HUDEP-2 (cell line): ENCODE measurements at regions not wholly inside any gene's neighbourhood (a gene's known extent, or its start where the extent isn't known, plus 50 kb on each side); places are given as distances from the start of the nearest gene placed in this dataset.
"Not testable (repeated sequence)": the region's sequence is repeated elsewhere in the genome, so short reads cannot be mapped to it uniquely, and the experiment has no call there.

ENCODE experiments used
- DNase-seq, 76 experiments: peaks; one replicate each; lab custom pipeline; 2025; ENCODE audit not compliant: unreplicated experiment in 76 of 76; lab: John Stamatoyannopoulos, UW

DNA sequence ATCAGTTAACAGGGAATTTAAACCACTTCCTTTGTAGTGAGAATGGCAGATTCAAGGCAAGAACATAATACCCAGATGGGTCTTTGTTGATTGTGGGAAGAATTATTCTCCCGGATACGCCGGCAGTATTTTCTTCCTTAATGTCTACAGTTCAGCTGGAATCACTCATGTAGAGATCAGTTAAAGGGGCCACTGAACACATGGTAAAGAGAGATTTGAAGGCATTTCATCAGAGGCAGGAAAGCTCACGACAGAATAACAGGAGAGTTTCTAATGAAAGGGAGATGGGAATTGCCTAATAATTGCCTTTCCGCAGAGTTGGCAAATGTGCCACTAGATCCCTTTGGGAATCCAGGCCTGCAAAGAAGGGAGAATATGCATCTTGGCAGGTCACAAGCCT is 327.7 kb upstream of the ZNF804A start:
- no peak for DNase-seq

DNA sequence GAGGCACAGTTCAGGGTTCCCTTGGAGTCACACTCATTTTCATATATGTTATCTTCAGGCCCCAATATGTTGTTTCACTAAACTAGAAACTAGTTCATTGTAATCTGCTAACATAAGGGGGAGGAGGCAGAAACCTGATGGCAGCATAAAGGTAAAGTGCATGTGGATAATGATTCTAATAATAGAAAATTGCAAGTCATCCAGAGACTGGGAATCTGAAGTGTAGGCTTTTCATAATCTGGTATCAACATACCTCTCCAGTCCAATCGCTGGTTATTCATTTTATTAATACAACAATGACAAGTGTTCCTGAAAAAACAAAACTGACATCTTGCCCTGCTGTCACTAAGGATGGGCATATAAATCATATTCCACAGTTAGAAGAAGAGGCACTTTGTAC is 326.3 kb upstream of the ZNF804A start:
- no peak for DNase-seq

DNA sequence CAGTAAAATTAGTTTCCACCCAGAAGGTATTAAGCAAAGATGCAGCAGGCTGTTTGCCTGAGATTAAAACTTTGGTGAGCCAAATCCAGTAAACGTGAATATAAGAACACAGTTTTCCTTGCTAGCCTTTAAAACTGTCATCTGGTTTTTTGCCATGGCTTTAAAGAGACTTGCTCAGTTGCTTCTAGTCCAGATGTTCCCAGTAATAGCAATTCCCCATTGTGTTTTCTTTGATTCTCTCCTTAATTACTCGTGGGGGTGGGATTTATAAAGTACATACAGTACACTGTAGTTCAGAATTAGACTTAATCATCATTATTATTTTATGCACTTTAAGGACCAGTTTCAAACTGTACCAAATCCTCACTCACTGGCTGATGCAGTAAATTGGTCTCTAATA is 303.5 kb upstream of the ZNF804A start:
- no peak for DNase-seq

DNA sequence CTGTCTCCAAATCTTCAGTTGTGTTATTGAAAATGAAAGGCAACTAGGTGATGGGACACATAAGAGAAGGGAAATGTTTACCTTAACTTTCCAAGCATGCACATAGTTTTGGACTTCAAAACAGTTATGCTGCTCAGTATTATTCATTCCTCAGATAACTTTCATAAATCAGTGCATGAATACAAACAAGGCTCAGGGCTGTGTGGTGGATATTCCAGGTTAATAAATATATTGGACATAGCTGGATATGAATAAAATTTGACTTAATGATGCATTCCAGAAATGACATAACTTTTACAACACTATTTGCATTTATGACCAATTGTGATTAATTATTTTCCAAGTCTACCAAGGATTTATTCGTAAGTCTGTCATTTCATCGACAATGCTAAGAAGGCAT is 301.2 kb upstream of the ZNF804A start:
- DNase-seq, result no peak

DNA sequence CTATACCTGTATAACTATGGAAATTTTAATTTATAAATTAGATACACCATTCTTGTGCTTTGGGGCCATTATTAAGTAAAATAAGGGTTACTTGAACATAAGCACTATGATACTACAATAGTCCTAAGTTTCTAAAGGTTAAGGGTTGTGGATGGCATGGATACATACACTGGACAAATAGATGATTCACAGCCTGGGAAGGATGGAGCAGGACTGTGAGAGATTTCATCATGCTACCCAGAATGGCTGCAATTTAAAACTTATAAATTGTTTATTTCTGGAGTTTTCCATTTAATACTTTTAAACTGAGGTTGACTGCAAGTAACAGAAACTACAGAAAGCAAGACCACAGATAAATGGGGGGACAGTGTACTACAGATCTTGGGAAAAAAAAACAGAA is 295.8 kb upstream of the ZNF804A start:
- no peak for DNase-seq

DNA sequence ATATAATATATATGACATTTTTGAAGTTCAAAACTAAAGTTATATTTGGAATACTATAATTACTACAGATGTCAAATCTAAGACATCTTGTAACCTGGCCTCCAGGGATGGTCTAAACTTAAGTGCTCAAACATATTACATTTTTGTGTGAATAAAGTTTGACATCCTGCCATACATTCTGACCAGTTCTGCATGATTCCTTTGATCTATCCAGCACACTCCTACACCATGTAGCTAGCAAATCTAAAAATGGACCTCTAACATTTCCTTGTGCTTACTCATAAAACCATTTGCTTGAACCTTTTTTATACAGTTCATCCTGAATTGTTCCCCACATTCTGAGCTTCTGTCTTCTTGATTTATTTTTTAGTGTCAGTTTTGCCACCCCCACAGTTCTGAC is 294.3 kb upstream of the ZNF804A start:
- no peak for DNase-seq

DNA sequence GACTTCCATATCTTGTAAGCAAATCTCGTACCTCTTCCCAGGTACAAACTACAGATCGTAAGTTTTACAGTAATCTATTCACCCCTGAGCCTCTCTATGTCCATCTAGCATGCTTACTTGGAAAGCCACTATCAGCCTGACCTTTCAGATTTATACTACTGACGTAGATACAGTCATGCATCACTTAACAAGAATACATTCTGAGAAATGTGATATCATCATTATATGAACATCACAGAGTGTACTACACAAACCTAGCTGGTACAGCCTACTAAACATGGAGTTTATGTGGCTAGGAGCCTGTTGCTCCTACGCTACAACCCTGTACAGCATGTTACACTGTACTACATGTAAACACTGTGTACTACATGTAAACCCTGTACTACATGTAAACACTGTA is 293.2 kb upstream of the ZNF804A start:
- no peak for DNase-seq

DNA sequence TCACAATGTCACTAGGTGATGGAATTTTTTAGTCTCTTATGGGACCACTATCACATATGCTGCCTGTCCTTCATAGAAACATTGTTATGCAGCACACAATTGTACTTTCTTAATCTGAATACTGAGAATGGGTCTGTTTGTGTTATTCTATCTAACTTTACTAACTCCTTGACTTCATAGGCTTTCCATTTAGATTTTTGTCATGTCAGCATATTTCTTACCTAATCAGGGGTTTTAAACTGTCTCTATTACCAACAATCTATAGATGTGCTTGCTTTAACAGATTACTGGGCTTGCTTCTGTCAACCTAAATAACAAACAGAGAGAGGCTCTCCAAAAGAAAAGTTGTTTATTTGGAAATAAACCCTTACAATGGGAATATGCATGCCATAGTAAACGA is 289.6 kb upstream of the ZNF804A start:
- no peak for DNase-seq

DNA sequence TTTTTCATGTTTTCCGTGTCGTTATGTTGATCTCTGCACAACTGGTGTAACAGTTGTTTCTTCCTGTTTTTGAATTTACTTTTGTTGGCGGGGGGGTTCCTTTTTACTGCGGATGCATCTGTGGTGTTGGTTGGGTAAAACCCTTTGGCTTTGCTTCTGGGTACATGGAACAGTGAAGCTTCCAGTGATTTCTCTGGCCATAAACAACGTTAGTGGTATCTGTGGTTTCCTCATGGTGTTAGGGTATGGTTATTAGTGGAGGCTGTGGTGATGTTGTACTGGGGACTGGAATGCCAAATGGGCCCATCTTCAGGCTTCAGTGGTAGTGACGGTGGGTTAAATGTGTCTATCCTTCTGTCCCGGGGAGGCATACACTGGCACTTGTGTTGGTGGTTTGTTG is 285.4 kb upstream of the ZNF804A start:
- no peak for DNase-seq

DNA sequence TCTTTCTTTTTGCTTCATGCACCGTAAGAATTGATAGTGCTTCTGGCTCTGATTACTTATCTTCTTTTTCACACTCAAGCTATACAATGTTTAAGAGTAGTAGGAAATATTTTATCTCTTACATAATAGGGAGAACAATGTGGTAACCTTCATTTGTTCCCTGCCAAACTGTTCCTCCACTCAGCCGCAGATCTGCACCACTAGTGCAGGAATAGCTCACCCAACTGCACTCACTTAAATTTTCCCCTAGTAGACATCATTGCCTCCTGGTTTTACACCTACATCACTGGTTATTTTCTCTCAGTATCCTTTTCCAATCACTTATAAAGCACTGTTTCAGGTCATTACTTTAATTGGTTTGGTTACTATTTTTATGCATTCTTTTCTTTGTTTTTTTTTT is 283.5 kb upstream of the ZNF804A start:
- DNase-seq, result no peak

DNA sequence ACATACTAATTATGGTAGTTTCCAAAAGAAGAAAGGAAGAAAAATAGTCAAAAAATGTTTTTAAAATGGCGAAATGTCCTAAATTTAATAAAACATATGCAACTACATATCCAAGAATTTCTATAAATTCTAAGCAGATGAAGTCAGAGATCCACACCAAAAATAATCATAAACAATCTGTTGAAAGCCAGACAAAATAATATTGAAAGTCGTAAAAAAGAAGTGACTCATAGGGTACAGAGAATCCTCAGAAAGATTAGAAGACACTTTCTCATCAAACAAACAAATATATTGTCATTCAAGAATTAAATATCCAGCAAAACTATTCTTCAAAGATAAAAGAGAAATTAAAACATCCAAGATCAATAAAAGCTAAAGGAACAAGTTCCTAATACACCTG is 281.4 kb upstream of the ZNF804A start:
- no peak for DNase-seq

DNA sequence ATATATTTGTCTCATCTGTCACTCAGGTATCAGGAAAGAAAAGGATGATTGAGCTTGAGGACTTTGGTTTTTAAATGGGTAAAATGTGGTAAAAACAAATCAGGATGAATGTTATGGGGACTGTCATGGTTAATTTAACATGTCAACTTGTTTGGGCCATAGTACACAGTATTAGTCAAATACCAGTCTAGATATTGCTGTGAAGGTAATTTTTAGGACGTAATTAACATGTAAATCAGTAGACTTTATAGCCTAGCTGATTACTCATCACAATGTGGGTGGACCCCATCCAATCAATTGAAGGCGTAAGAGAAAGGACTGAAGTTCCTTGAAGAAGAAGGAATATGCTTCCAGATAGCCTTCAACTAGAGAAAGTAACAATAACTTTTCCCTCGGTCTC is 275.7 kb upstream of the ZNF804A start:
- no peak for DNase-seq

DNA sequence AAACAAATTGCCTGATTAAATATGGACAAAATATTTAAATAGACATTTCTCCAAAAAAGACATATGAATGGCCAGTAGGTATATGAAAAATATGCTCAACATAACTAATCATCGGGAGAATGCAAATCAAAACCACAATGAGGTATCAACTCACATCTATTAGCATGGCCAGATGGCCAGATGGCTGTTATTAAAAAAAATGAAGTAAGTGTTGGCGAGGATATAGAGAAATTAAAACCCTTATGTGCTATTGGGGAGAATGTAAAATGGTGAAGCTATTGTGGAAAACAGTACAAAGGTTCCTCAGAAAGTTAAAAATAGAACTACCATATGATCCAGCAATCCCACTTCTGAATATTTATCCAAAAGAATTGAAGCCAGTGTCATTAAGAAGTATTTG is 272.3 kb upstream of the ZNF804A start:
- no peak for DNase-seq

DNA sequence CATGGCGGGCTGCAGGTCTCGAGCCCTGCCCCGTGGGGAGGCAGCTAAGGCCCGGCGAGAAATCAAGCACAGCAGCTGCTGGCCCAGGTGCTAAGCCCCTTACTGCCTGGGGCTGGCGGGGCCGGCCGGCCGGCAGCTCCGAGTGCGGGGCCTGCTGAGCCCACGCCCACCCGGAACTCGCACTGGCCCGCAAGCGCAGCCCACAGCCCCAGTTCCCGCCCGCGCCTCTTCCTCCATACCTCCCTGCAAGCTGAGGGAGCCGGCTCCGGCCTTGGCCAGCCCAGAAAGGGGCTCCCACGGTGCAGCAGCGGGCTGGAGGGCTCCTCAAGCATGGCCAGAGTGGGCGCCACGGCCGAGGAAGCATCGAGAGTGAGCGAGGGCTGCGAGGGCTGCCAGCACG is 270.5 kb upstream of the ZNF804A start:
- DNase-seq, result not testable (repeated sequence)

DNA sequence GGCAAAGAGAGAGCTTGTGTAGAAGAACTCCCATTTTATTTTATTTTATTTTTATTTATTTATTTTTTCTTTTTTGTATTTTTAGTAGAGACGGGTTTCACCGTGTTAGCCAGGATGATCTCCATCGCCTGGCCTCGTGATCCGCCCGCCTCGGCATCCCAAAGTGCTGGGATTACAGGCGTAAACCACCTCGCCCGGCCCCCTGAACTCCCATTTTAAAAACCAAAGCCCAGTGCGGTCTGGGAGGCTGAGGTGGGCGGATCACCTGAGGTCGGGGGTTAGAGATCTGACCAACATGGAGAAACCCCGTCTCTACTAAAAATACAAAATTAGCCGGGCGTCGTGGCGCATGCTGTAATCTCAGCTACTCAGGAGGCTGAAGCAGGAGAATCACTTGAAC is 267.8 kb upstream of the ZNF804A start:
- not testable (repeated sequence) for DNase-seq

DNA sequence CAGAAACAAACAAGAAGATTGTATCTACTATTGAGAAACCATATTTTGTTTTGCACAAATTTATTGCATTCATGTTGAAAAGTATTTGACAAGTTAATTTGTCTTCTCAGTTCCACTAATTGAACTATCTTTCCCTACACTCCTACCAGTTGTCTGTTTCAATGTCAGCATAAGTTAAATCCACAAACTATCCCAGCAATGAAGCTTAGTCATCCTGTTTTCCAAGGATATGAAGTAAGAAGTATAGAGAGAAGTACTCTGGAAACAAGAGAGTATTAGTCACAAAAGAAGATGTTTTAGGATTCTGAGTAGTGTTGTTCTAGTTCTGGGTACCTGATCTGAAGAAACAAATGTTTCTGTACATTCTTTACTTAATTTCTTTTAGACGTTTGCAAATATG is 261.6 kb upstream of the ZNF804A start:
- DNase-seq, result no peak

DNA sequence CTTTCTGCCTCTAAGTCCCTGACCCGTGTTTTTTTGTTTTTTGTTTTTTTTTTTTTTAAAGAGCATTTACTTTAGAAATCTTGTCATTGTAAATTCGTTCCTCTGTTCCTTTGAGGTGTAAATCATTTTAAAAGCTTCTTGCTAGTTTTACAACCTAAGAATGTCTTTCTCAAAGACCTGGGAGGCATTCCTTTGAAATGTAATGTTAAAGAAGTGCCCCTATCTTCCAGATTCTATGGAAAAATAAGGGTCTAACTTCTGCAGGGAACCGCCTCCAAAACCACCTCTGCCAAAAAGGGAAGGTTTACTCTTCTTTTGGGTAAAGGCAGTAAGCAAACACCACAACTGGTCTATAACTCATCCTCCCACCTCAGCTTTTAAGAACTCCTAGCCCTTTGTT is 259.6 kb upstream of the ZNF804A start:
- no peak for DNase-seq

DNA sequence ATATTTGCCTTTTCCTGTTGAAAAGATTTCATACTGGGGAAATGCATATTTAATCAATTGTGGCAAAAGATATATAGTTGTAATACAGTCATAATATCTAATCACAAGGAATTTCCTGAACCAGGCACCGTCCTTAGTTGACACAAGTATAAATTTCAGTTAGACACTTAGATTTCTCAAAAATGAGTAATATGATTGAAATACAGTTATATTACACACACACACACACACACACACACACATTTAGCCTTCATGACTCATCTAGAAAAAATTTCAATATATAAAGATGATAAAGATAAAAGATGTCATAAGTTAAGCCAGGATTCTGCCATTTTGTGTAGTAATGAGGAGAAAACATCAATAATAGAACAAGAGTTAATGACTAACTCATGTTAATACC is 258.4 kb upstream of the ZNF804A start:
- no peak for DNase-seq

DNA sequence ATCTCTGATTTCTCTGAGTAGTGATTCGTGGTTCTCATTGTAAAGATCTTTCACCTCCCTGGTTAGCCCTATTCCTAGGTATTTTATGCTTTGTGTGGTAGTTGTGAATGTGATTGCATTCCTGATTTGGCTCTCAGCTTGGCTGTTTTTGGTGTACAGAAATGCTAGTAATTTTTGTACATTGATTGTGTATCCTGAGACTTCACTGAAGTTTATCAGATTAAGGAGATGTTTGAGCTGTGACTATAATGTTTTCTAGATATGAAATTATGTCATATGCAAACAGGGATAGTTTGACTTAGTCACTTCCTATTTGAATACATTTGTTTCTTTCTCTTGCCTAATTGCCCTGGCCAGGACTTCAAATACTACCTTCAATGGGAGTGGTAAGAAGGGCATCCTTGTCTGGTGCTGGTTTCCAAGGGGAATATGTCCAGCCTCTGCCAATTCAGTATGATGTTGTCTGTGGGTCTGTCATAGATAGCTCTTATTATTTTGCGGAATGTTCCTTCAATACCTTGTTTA is 251.9 kb upstream of the ZNF804A start:
- no peak for DNase-seq

DNA sequence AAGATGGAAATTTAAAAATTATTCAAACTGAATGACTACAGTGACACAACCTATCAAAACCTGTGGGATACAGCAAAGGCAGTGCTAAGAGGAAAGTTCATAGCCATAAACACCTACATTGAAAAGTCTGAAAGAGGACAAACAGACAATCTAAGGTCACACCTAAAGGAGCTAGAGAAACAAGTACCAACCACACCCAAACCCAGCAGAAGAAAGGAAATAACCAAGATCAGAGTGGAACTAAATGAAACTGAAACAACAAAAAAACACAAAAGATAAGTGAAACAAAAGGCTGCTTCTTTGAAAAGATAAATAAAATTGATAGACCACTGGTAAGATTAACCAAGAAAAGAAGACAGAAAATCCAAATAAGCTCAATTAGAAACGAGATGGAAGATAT is 247.2 kb upstream of the ZNF804A start:
- DNase-seq, result no peak

DNA sequence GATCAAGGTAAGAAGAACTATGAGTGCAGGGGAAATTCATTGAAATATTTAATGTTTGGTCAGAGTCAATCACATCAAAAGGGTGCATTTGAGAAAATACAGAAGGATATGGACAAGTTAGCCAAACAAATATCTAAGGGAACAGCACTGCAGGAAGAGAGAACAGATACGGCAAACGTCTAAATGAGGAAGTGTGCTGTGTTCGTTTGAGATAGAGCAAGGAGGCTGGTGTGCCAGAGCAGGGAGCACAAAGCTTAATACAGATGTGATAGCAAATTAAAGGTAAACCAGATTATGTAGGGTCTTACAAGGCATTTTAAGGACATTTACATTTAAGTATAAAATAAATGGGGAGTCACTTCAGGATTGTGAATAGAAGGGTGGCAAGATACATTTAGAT is 241.3 kb upstream of the ZNF804A start:
- no peak for DNase-seq

DNA sequence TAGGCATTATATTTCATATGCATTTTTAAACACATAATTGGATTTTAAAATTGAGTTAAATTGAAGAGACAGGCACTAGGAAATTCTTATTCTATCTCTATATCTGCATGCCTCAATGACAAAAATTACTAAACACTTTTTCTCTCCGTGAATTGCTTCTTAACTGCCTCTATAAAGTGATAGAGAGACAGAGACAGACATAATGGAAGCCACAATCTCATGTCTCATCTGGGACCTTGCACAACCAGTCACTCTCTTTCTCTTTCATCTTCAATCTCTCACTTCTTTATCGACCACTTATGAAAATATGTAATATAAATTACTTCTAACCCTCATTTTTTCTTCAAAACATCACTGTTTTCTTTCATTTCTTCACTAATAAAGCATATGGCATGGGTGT is 238.9 kb upstream of the ZNF804A start:
- DNase-seq, result no peak

DNA sequence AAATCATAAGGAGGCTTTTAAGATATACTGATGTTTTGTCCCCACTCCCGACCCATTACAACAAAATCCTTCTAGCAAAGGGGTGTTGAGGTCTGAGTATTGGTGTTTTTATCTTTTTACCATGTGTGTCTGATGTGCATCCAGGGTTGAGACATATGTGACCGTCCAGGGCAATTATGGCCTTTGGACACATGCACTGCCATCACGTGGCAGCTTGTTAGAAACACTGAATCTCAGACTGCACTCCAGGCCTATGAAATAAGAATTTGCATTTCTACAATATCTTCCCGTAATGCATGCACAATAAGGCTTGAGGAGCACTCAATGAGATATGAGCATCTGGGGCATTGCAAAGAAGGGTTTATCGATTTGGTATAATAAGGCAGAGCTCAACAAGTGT is 235.1 kb upstream of the ZNF804A start:
- DNase-seq, result no peak

DNA sequence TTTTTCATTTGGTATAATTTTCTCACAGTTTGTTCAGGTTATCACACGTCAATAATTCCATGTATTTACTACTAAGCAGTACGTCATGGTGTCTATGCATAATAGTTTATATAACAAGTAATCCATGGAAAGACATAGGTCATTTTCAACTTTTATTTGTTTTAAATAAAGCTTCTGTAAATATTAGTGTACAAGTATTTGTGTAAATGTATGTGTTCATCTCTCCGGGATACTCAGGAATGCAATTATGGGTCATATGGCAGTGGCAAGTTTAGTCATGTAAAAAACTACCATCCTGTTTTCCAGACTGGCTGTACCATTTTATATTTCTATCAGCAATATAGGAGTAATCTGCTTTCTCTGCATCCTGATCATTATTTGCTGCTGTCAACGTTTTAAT is 231.1 kb upstream of the ZNF804A start:
- no peak for DNase-seq
